H9 (cell line): ENCODE measurements at regions not wholly inside any gene's neighbourhood (a gene's known extent, or its start where the extent isn't known, plus 50 kb on each side); places are given as distances from the start of the nearest gene placed in this dataset.

Source experiments
- DNase-seq: peaks from one replicate; pipeline ENCODE4 v3.0.0-alpha.2; 2017
- H2AFZ ChIP-seq: one replicate; pipeline ENCODE4 v1.6.1; 2013; ENCODE audit warnings: mild to moderate bottlenecking, low read length, control low read depth, moderate library complexity
- H2AK5ac ChIP-seq: 2 replicates; pipeline ENCODE4 v1.6.1; 2013; ENCODE audit warnings: low read length, control low read depth, mixed read lengths; ENCODE audit not compliant: insufficient read length
- H2BK120ac ChIP-seq: one replicate; pipeline ENCODE4 v1.6.1; 2013; ENCODE audit warnings: low read depth, mild to moderate bottlenecking, low read length, control low read depth, inconsistent platforms; ENCODE audit not compliant: poor library complexity, severe bottlenecking
- H2BK12ac ChIP-seq: 2 replicates; pipeline ENCODE4 v1.6.1; 2013; ENCODE audit warnings: low read length, control low read depth, mixed read lengths, low read depth; ENCODE audit not compliant: insufficient read length
- H2BK15ac ChIP-seq: 2 replicates; pipeline ENCODE4 v1.6.1; 2013; ENCODE audit warnings: low read depth, low read length, control low read depth
- H2BK20ac ChIP-seq: one replicate; pipeline ENCODE4 v1.6.1; 2013; ENCODE audit warnings: low read depth, mild to moderate bottlenecking, low read length, control low read depth, inconsistent platforms; ENCODE audit not compliant: poor library complexity, severe bottlenecking
- H2BK5ac ChIP-seq: 2 replicates; pipeline ENCODE4 v1.6.1; 2013; ENCODE audit warnings: low read length, control low read depth, mixed read lengths; ENCODE audit not compliant: insufficient read length
- H3K14ac ChIP-seq: 2 replicates; pipeline ENCODE4 v1.6.1; 2013; ENCODE audit warnings: low read length, control low read depth; ENCODE audit not compliant: insufficient read depth
- H3K18ac ChIP-seq: 2 replicates; pipeline ENCODE4 v1.6.1; 2013; ENCODE audit warnings: low read depth, mild to moderate bottlenecking, mixed read lengths, low read length, control low read depth; ENCODE audit not compliant: insufficient read length
- H3K23ac ChIP-seq: 2 replicates; pipeline ENCODE4 v1.6.1; 2013; ENCODE audit warnings: low read length, control low read depth, mixed read lengths, low read depth; ENCODE audit not compliant: insufficient read length
- H3K23me2 ChIP-seq: 2 replicates; pipeline ENCODE4 v1.6.1; 2013; ENCODE audit warnings: low read depth, mild to moderate bottlenecking, mixed read lengths, low read length, control low read depth; ENCODE audit not compliant: insufficient read length, poor library complexity, severe bottlenecking
- H3K27ac ChIP-seq: 2 replicates; pipeline ENCODE4 v1.5.1; 2013; ENCODE audit warnings: low read length, control low read depth, mixed read lengths, low read depth; ENCODE audit not compliant: insufficient read length
- H3K27me3 ChIP-seq: 2 replicates; pipeline ENCODE4 v1.6.1; 2013; ENCODE audit warnings: low read length, control low read depth, inconsistent platforms; ENCODE audit not compliant: insufficient read depth
- H3K4ac ChIP-seq: 2 replicates; pipeline ENCODE4 v1.6.1; 2013; ENCODE audit warnings: low read depth, mild to moderate bottlenecking, control low read depth, inconsistent platforms, low read length, moderate library complexity
- H3K4me1 ChIP-seq: 2 replicates; pipeline ENCODE4 v1.6.1; 2013; ENCODE audit warnings: low read length, control low read depth, inconsistent platforms; ENCODE audit not compliant: insufficient read depth
- H3K4me2 ChIP-seq: 2 replicates; pipeline ENCODE4 v1.6.1; 2013; ENCODE audit warnings: low read length, control low read depth, mixed read lengths; ENCODE audit not compliant: insufficient read length, insufficient read depth
- H3K56ac ChIP-seq: 2 replicates; pipeline ENCODE4 v1.6.1; 2013; ENCODE audit warnings: low read depth, mild to moderate bottlenecking, mixed read lengths, low read length, control low read depth; ENCODE audit not compliant: insufficient read length
- H3K79me1 ChIP-seq: 2 replicates; pipeline ENCODE4 v1.6.1; 2013; ENCODE audit warnings: low read depth, mild to moderate bottlenecking, moderate library complexity, low read length, control low read depth, inconsistent platforms; ENCODE audit not compliant: insufficient read depth, poor library complexity, severe bottlenecking
- H3K79me2 ChIP-seq: 2 replicates; pipeline ENCODE4 v1.6.1; 2013; ENCODE audit warnings: low read length, control low read depth, inconsistent platforms; ENCODE audit not compliant: insufficient read depth
- H3K9ac ChIP-seq: 2 replicates; pipeline ENCODE4 v1.6.1; 2013; ENCODE audit warnings: low read length, control low read depth, mixed read lengths; ENCODE audit not compliant: insufficient read length; ENCODE audit errors: extremely low read depth
- H3K9me3 ChIP-seq: one replicate; pipeline ENCODE4 v1.6.1; 2013; ENCODE audit warnings: low read depth, low read length, inconsistent platforms; ENCODE audit not compliant: control insufficient read depth
- H3T11ph ChIP-seq: one replicate; pipeline ENCODE4 v1.6.1; 2013; ENCODE audit warnings: mild to moderate bottlenecking, low read length, control low read depth, inconsistent platforms
- H4K20me1 ChIP-seq: one replicate; pipeline ENCODE4 v1.6.1; 2013; ENCODE audit not compliant: control insufficient read depth, insufficient read length, insufficient read depth
- H4K5ac ChIP-seq: 2 replicates; pipeline ENCODE4 v1.6.1; 2013; ENCODE audit warnings: low read depth, mild to moderate bottlenecking, mixed read lengths, low read length, control low read depth; ENCODE audit not compliant: insufficient read length
- H4K8ac ChIP-seq: replicated peaks from 2 replicates; pipeline ENCODE4 v1.6.1; 2013; ENCODE audit warnings: low read length, control low read depth, mixed read lengths, low read depth; ENCODE audit not compliant: insufficient read length
- H4K91ac ChIP-seq: 2 replicates; pipeline ENCODE4 v1.6.1; 2013; ENCODE audit warnings: low read depth, mild to moderate bottlenecking, moderate library complexity, mixed read lengths, low read length, control low read depth; ENCODE audit not compliant: insufficient read length
- H3K27ac Mint-ChIP-seq, 3 experiments: 2 replicates in 2 of 3; 3 replicates in 1 of 3; pipeline ENCODE4 v1.8.0; 2020 to 2021; ENCODE audit warnings: mixed read lengths in 3 of 3, mild to moderate bottlenecking in 1 of 3, moderate library complexity in 1 of 3
- H3K27me3 Mint-ChIP-seq: 2 replicates; pipeline ENCODE4 v1.8.0; 2021; ENCODE audit warnings: low read depth, mild to moderate bottlenecking, moderate library complexity, mixed read lengths
- H3K36me3 Mint-ChIP-seq, 3 experiments: 2 replicates in 2 of 3; 3 replicates in 1 of 3; pipeline ENCODE4 v1.8.0; 2020 to 2021; ENCODE audit warnings: low read depth in 3 of 3, mixed read lengths in 3 of 3; ENCODE audit not compliant: insufficient read depth in 1 of 3
- H3K4me1 Mint-ChIP-seq, 2 experiments: 2 replicates each; pipeline ENCODE4 v1.8.0; 2020; ENCODE audit warnings: mixed read lengths in 2 of 2
- H3K4me3 Mint-ChIP-seq, 2 experiments: 2 replicates in 1 of 2; 3 replicates in 1 of 2; pipeline ENCODE4 v1.8.0; 2020 to 2021; ENCODE audit warnings: mild to moderate bottlenecking in 2 of 2, mixed read lengths in 2 of 2, moderate library complexity in 1 of 2
- H3K9me3 Mint-ChIP-seq, 2 experiments: 2 replicates in 1 of 2; 3 replicates in 1 of 2; pipeline ENCODE4 v1.8.0; 2020; ENCODE audit warnings: mild to moderate bottlenecking in 2 of 2, mixed read lengths in 2 of 2, moderate library complexity in 1 of 2
- CTCF ChIP-seq: fragments of 200-600 bp; sonication (generic); conservative IDR thresholded peaks from 3 replicates; pipeline ENCODE4 v1.8.0; 2021; ENCODE audit warnings: antibody characterized with exemption, mild to moderate bottlenecking
- WGBS: extraction: QIAGEN DNeasy Blood & Tissue Kit; methylation state at CpG from one replicate; pipeline ENCODE4 v1.1.7; 2013; ENCODE audit warnings: missing lambda C conversion rate, low lambda C conversion rate, mixed read lengths; ENCODE audit not compliant: insufficient read length; ENCODE audit errors: extremely low coverage; 5-methylcytosine and 5-hydroxymethylcytosine counted together

- Histone ChIP-seq H3K27me3 (no peaks in the 10 kb centered on the region), H2BK12ac (no peak overlapping the region), H2BK20ac (no peak overlapping the region), H2AK5ac (no peak overlapping the region), H3K18ac (no peak overlapping the region), H3K27ac (no peak overlapping the region), H4K5ac (no peak overlapping the region), H2AFZ (no peak overlapping the region), H3K4ac (no peak overlapping the region), H3K79me2 (no peaks in the 10 kb centered on the region), H3K4me1 (no peaks in the 10 kb centered on the region), H3T11ph (no peak overlapping the region), H3K9me3 (no peaks in the 10 kb centered on the region), H3K79me1 (no peaks in the 10 kb centered on the region), H2BK120ac (no peak overlapping the region), H3K56ac (no peak overlapping the region), H2BK15ac (no peak overlapping the region), H3K23ac (no peak overlapping the region), H4K8ac (no peak overlapping the region), H4K20me1 (no peaks in the 10 kb centered on the region), H3K14ac (no peak overlapping the region), H4K91ac (no peak overlapping the region), H3K9ac (no peak overlapping the region), H3K23me2 (no peaks in the 10 kb centered on the region), H3K4me2 (peak overlapping the region; percentile 8), H2BK5ac (no peak overlapping the region)
- H3K27ac Mint-ChIP-seq, result no peak overlapping the region
- H3K27me3 Mint-ChIP-seq, result peaks cover 21% of the 10 kb centered on the region
- H3K4me3 Mint-ChIP-seq, result peak overlapping the region in 1 of 2 experiments; percentile 19; a peak in 1 of 5 replicates
- peak; percentile 88 for DNase-seq
- peaks cover 2 to 7% of the 10 kb centered on the region in 2 experiments; a peak in 4 of 5 replicates for H3K9me3 Mint-ChIP-seq
- no CpG with 5 or more reads among the region's 43 CpGs for WGBS
- H3K4me1 Mint-ChIP-seq, result peaks cover 10 to 22% of the 10 kb centered on the region in 2 experiments
- H3K36me3 Mint-ChIP-seq, result peaks cover 0 to 2% (median 0%) of the 10 kb centered on the region in 3 experiments; a peak in 2 of 7 replicates
- peak; percentile 96 for TF ChIP-seq CTCF
Observed at GRCh38 chr9:93827545-93828330, 127.4 kb downstream of the BARX1 start.
